H9 (cell line): ENCODE measurements at regions not wholly inside any gene's neighbourhood (a gene's known extent, or its start where the extent isn't known, plus 50 kb on each side); places are given as distances from the start of the nearest gene placed in this dataset.

Source experiments
- DNase-seq: peaks from one replicate; pipeline ENCODE4 v3.0.0-alpha.2; 2017
- H2AFZ ChIP-seq: one replicate; pipeline ENCODE4 v1.6.1; 2013; ENCODE audit warnings: mild to moderate bottlenecking, low read length, control low read depth, moderate library complexity
- H2AK5ac ChIP-seq: 2 replicates; pipeline ENCODE4 v1.6.1; 2013; ENCODE audit warnings: low read length, control low read depth, mixed read lengths; ENCODE audit not compliant: insufficient read length
- H2BK120ac ChIP-seq: one replicate; pipeline ENCODE4 v1.6.1; 2013; ENCODE audit warnings: low read depth, mild to moderate bottlenecking, low read length, control low read depth, inconsistent platforms; ENCODE audit not compliant: poor library complexity, severe bottlenecking
- H2BK12ac ChIP-seq: 2 replicates; pipeline ENCODE4 v1.6.1; 2013; ENCODE audit warnings: low read length, control low read depth, mixed read lengths, low read depth; ENCODE audit not compliant: insufficient read length
- H2BK15ac ChIP-seq: 2 replicates; pipeline ENCODE4 v1.6.1; 2013; ENCODE audit warnings: low read depth, low read length, control low read depth
- H2BK20ac ChIP-seq: one replicate; pipeline ENCODE4 v1.6.1; 2013; ENCODE audit warnings: low read depth, mild to moderate bottlenecking, low read length, control low read depth, inconsistent platforms; ENCODE audit not compliant: poor library complexity, severe bottlenecking
- H2BK5ac ChIP-seq: 2 replicates; pipeline ENCODE4 v1.6.1; 2013; ENCODE audit warnings: low read length, control low read depth, mixed read lengths; ENCODE audit not compliant: insufficient read length
- H3K14ac ChIP-seq: 2 replicates; pipeline ENCODE4 v1.6.1; 2013; ENCODE audit warnings: low read length, control low read depth; ENCODE audit not compliant: insufficient read depth
- H3K18ac ChIP-seq: 2 replicates; pipeline ENCODE4 v1.6.1; 2013; ENCODE audit warnings: low read depth, mild to moderate bottlenecking, mixed read lengths, low read length, control low read depth; ENCODE audit not compliant: insufficient read length
- H3K23ac ChIP-seq: 2 replicates; pipeline ENCODE4 v1.6.1; 2013; ENCODE audit warnings: low read length, control low read depth, mixed read lengths, low read depth; ENCODE audit not compliant: insufficient read length
- H3K23me2 ChIP-seq: 2 replicates; pipeline ENCODE4 v1.6.1; 2013; ENCODE audit warnings: low read depth, mild to moderate bottlenecking, mixed read lengths, low read length, control low read depth; ENCODE audit not compliant: insufficient read length, poor library complexity, severe bottlenecking
- H3K27ac ChIP-seq: 2 replicates; pipeline ENCODE4 v1.5.1; 2013; ENCODE audit warnings: low read length, control low read depth, mixed read lengths, low read depth; ENCODE audit not compliant: insufficient read length
- H3K27me3 ChIP-seq: 2 replicates; pipeline ENCODE4 v1.6.1; 2013; ENCODE audit warnings: low read length, control low read depth, inconsistent platforms; ENCODE audit not compliant: insufficient read depth
- H3K4ac ChIP-seq: 2 replicates; pipeline ENCODE4 v1.6.1; 2013; ENCODE audit warnings: low read depth, mild to moderate bottlenecking, control low read depth, inconsistent platforms, low read length, moderate library complexity
- H3K4me1 ChIP-seq: 2 replicates; pipeline ENCODE4 v1.6.1; 2013; ENCODE audit warnings: low read length, control low read depth, inconsistent platforms; ENCODE audit not compliant: insufficient read depth
- H3K4me2 ChIP-seq: 2 replicates; pipeline ENCODE4 v1.6.1; 2013; ENCODE audit warnings: low read length, control low read depth, mixed read lengths; ENCODE audit not compliant: insufficient read length, insufficient read depth
- H3K56ac ChIP-seq: 2 replicates; pipeline ENCODE4 v1.6.1; 2013; ENCODE audit warnings: low read depth, mild to moderate bottlenecking, mixed read lengths, low read length, control low read depth; ENCODE audit not compliant: insufficient read length
- H3K79me1 ChIP-seq: 2 replicates; pipeline ENCODE4 v1.6.1; 2013; ENCODE audit warnings: low read depth, mild to moderate bottlenecking, moderate library complexity, low read length, control low read depth, inconsistent platforms; ENCODE audit not compliant: insufficient read depth, poor library complexity, severe bottlenecking
- H3K79me2 ChIP-seq: 2 replicates; pipeline ENCODE4 v1.6.1; 2013; ENCODE audit warnings: low read length, control low read depth, inconsistent platforms; ENCODE audit not compliant: insufficient read depth
- H3K9ac ChIP-seq: 2 replicates; pipeline ENCODE4 v1.6.1; 2013; ENCODE audit warnings: low read length, control low read depth, mixed read lengths; ENCODE audit not compliant: insufficient read length; ENCODE audit errors: extremely low read depth
- H3K9me3 ChIP-seq: one replicate; pipeline ENCODE4 v1.6.1; 2013; ENCODE audit warnings: low read depth, low read length, inconsistent platforms; ENCODE audit not compliant: control insufficient read depth
- H3T11ph ChIP-seq: one replicate; pipeline ENCODE4 v1.6.1; 2013; ENCODE audit warnings: mild to moderate bottlenecking, low read length, control low read depth, inconsistent platforms
- H4K20me1 ChIP-seq: one replicate; pipeline ENCODE4 v1.6.1; 2013; ENCODE audit not compliant: control insufficient read depth, insufficient read length, insufficient read depth
- H4K5ac ChIP-seq: 2 replicates; pipeline ENCODE4 v1.6.1; 2013; ENCODE audit warnings: low read depth, mild to moderate bottlenecking, mixed read lengths, low read length, control low read depth; ENCODE audit not compliant: insufficient read length
- H4K8ac ChIP-seq: replicated peaks from 2 replicates; pipeline ENCODE4 v1.6.1; 2013; ENCODE audit warnings: low read length, control low read depth, mixed read lengths, low read depth; ENCODE audit not compliant: insufficient read length
- H4K91ac ChIP-seq: 2 replicates; pipeline ENCODE4 v1.6.1; 2013; ENCODE audit warnings: low read depth, mild to moderate bottlenecking, moderate library complexity, mixed read lengths, low read length, control low read depth; ENCODE audit not compliant: insufficient read length
- H3K27ac Mint-ChIP-seq, 3 experiments: 2 replicates in 2 of 3; 3 replicates in 1 of 3; pipeline ENCODE4 v1.8.0; 2020 to 2021; ENCODE audit warnings: mixed read lengths in 3 of 3, mild to moderate bottlenecking in 1 of 3, moderate library complexity in 1 of 3
- H3K27me3 Mint-ChIP-seq: 2 replicates; pipeline ENCODE4 v1.8.0; 2021; ENCODE audit warnings: low read depth, mild to moderate bottlenecking, moderate library complexity, mixed read lengths
- H3K36me3 Mint-ChIP-seq, 3 experiments: 2 replicates in 2 of 3; 3 replicates in 1 of 3; pipeline ENCODE4 v1.8.0; 2020 to 2021; ENCODE audit warnings: low read depth in 3 of 3, mixed read lengths in 3 of 3; ENCODE audit not compliant: insufficient read depth in 1 of 3
- H3K4me1 Mint-ChIP-seq, 2 experiments: 2 replicates each; pipeline ENCODE4 v1.8.0; 2020; ENCODE audit warnings: mixed read lengths in 2 of 2
- H3K4me3 Mint-ChIP-seq, 2 experiments: 2 replicates in 1 of 2; 3 replicates in 1 of 2; pipeline ENCODE4 v1.8.0; 2020 to 2021; ENCODE audit warnings: mild to moderate bottlenecking in 2 of 2, mixed read lengths in 2 of 2, moderate library complexity in 1 of 2
- H3K9me3 Mint-ChIP-seq, 2 experiments: 2 replicates in 1 of 2; 3 replicates in 1 of 2; pipeline ENCODE4 v1.8.0; 2020; ENCODE audit warnings: mild to moderate bottlenecking in 2 of 2, mixed read lengths in 2 of 2, moderate library complexity in 1 of 2
- CTCF ChIP-seq: fragments of 200-600 bp; sonication (generic); conservative IDR thresholded peaks from 3 replicates; pipeline ENCODE4 v1.8.0; 2021; ENCODE audit warnings: antibody characterized with exemption, mild to moderate bottlenecking
- WGBS: extraction: QIAGEN DNeasy Blood & Tissue Kit; methylation state at CpG from one replicate; pipeline ENCODE4 v1.1.7; 2013; ENCODE audit warnings: missing lambda C conversion rate, low lambda C conversion rate, mixed read lengths; ENCODE audit not compliant: insufficient read length; ENCODE audit errors: extremely low coverage; 5-methylcytosine and 5-hydroxymethylcytosine counted together

- WGBS, result no CpG with 5 or more reads among the region's 4 CpGs
- Histone ChIP-seq H3K18ac (no peak overlapping the region), H3K27ac (no peak overlapping the region), H2BK5ac (no peak overlapping the region), H3K4me2 (no peak overlapping the region), H4K5ac (no peak overlapping the region), H2BK15ac (no peak overlapping the region), H3K79me1 (no peaks in the 10 kb centered on the region), H4K20me1 (no peaks in the 10 kb centered on the region), H3T11ph (no peak overlapping the region), H2AK5ac (no peak overlapping the region), H3K56ac (no peak overlapping the region), H4K8ac (no peak overlapping the region), H3K14ac (no peak overlapping the region), H3K23ac (no peak overlapping the region), H2AFZ (no peak overlapping the region), H2BK120ac (no peak overlapping the region), H3K4me1 (peaks cover 4% of the 10 kb centered on the region; the same call in 1 of the 2 replicates), H2BK20ac (no peak overlapping the region), H3K9me3 (no peaks in the 10 kb centered on the region), H4K91ac (no peak overlapping the region), H3K79me2 (no peaks in the 10 kb centered on the region; the same call in 1 of the 2 replicates), H3K9ac (no peak overlapping the region), H3K4ac (no peak overlapping the region), H3K27me3 (no peaks in the 10 kb centered on the region), H2BK12ac (no peak overlapping the region), H3K23me2 (no peaks in the 10 kb centered on the region)
- H3K9me3 Mint-ChIP-seq, result no peaks in the 10 kb centered on the region
- TF ChIP-seq CTCF, result no peak
- no peak for DNase-seq
- no peaks in the 10 kb centered on the region for H3K27me3 Mint-ChIP-seq
- H3K27ac Mint-ChIP-seq, result no peak overlapping the region
- H3K36me3 Mint-ChIP-seq, result peaks cover 0 to under 1% (median 0%) of the 10 kb centered on the region in 3 experiments; a peak in 1 of 7 replicates
- no peak overlapping the region for H3K4me3 Mint-ChIP-seq
- peaks cover 27 to 33% of the 10 kb centered on the region in 2 experiments for H3K4me1 Mint-ChIP-seq
Measured at GRCh38 chr4:181962321-181962720, 280.9 kb upstream of the TENM3 start.
